SK-N-SH (cell line): ENCODE measurements at regions not wholly inside any gene's neighbourhood (a gene's known extent, or its start where the extent isn't known, plus 50 kb on each side); places are given as distances from the start of the nearest gene placed in this dataset.

Source experiments
- CTCF ChIA-PET: fragments of 300-600, 350-600 bp; formaldehyde crosslinking; extraction: SDS; loops from one replicate; lab custom pipeline; 2021; lab: Yijun Ruan, JAX
- POLR2A ChIA-PET: fragments of 350-600 bp; sonication (Branson Sonifier 250); formaldehyde crosslinking; extraction: SDS; loops from one replicate; lab custom pipeline; 2020; ENCODE audit warnings: antibody characterized with exemption, inconsistent platforms; lab: Yijun Ruan, JAX
- DNase-seq: peaks from one replicate; pipeline ENCODE4 v3.0.0; 2012
- H2AFZ ChIP-seq: fragments of 200-600 bp; sonication (generic); 2 replicates; pipeline ENCODE4 v1.8.1; 2016; ENCODE audit warnings: antibody characterized with exemption, mild to moderate bottlenecking, low read depth
- H3F3A ChIP-seq: fragments of 200-600 bp; sonication (generic); replicated peaks from 2 replicates; pipeline ENCODE3; 2016; ENCODE audit warnings: antibody characterized with exemption, mild to moderate bottlenecking; ENCODE audit not compliant: insufficient read depth
- H3K27ac ChIP-seq, 2 experiments: fragments of 200-500 bp in 1 of 2; fragments of 200-600 bp in 1 of 2; sonication (Bioruptor generic) in 1 of 2; sonication (generic), shearing (Covaris generic) in 1 of 2; 2 replicates each; pipeline versions ENCODE4 v1.5.1 to v1.6.1; 2014 to 2016; ENCODE audit warnings: low read depth in 2 of 2, inconsistent platforms in 1 of 2, low read length in 1 of 2, mild to moderate bottlenecking in 1 of 2, mixed read lengths in 1 of 2
- H3K27me3 ChIP-seq: fragments of 200-600 bp; sonication (generic), shearing (Covaris generic); 2 replicates; pipeline ENCODE4 v1.6.1; 2016; ENCODE audit warnings: mixed run types; ENCODE audit not compliant: insufficient read depth
- H3K36me3 ChIP-seq, 2 experiments: fragments of 200-500 bp in 1 of 2; fragments of 200-600 bp in 1 of 2; sonication (Bioruptor generic) in 1 of 2; sonication (generic) in 1 of 2; replicated peaks in 1 of 2; 2 replicates each; pipeline versions ENCODE3 to v1.5.1; 2014 to 2016; ENCODE audit warnings: low read length in 1 of 2, mild to moderate bottlenecking in 1 of 2; ENCODE audit not compliant: insufficient read depth in 2 of 2, control insufficient read depth in 1 of 2
- H3K4me1 ChIP-seq, 2 experiments: fragments of 200-500 bp in 1 of 2; fragments of 200-600 bp in 1 of 2; sonication (Bioruptor generic) in 1 of 2; sonication (generic), shearing (Covaris generic) in 1 of 2; 2 replicates each; pipeline versions ENCODE4 v1.5.1 to v1.6.1; 2014 to 2016; ENCODE audit warnings: low read depth in 1 of 2, low read length in 1 of 2, mixed run types in 1 of 2; ENCODE audit not compliant: insufficient read depth in 2 of 2, control insufficient read depth in 1 of 2
- H3K4me2 ChIP-seq: fragments of 200-600 bp; sonication (generic), shearing (Covaris generic); 2 replicates; pipeline ENCODE4 v1.6.1; 2017; ENCODE audit warnings: mixed run types
- H3K4me3 ChIP-seq, 2 experiments: fragments of 200-500 bp in 1 of 2; fragments of 200-600 bp in 1 of 2; sonication (Bioruptor generic) in 1 of 2; sonication (generic), shearing (Covaris generic) in 1 of 2; 2 replicates each; pipeline versions ENCODE4 v1.5.1 to v1.8.1; 2014 to 2016; ENCODE audit warnings: low read depth in 2 of 2, inconsistent platforms in 1 of 2, low read length in 1 of 2, mild to moderate bottlenecking in 1 of 2, mixed read lengths in 1 of 2, moderate library complexity in 1 of 2
- H3K79me2 ChIP-seq: fragments of 200-600 bp; sonication (generic); 2 replicates; pipeline ENCODE4 v1.8.1; 2017; ENCODE audit warnings: mild to moderate bottlenecking; ENCODE audit not compliant: insufficient read depth
- H3K9ac ChIP-seq: fragments of 200-600 bp; sonication (generic); 2 replicates; pipeline ENCODE4 v1.6.1; 2017; ENCODE audit warnings: mixed run types
- H3K9me2 ChIP-seq: fragments of 200-600 bp; sonication (generic); 2 replicates; pipeline ENCODE4 v1.6.1; 2017; ENCODE audit warnings: mixed run types
- H3K9me3 ChIP-seq: fragments of 200-600 bp; sonication (generic); 2 replicates; pipeline ENCODE4 v1.6.1; 2017; ENCODE audit warnings: mixed run types, mild to moderate bottlenecking, moderate library complexity
- H4K20me1 ChIP-seq: fragments of 200-600 bp; sonication (generic); 2 replicates; pipeline ENCODE4 v1.6.1; 2017; ENCODE audit warnings: mild to moderate bottlenecking, mixed run types; ENCODE audit not compliant: insufficient read depth
- CHD2 ChIP-seq: fragments of 150-350 bp; IDR thresholded peaks from 2 replicates; pipeline ENCODE4 v1.6.1; 2018; ENCODE audit warnings: low read length; ENCODE audit not compliant: partially characterized antibody
- EP300 ChIP-seq, 2 experiments: IDR thresholded peaks; 2 replicates each; pipeline versions ENCODE4 v1.4.0 to v1.6.1; 2012; ENCODE audit warnings: borderline replicate concordance in 1 of 2, low read depth in 1 of 2, low read length in 1 of 2
- FOSL2 ChIP-seq: IDR thresholded peaks from 2 replicates; pipeline ENCODE4 v1.4.0; 2012; ENCODE audit warnings: low read depth, mild to moderate bottlenecking, moderate library complexity, borderline replicate concordance
- FOXM1 ChIP-seq: IDR thresholded peaks from 2 replicates; pipeline ENCODE4 v1.4.0; 2012; ENCODE audit warnings: low read depth, mild to moderate bottlenecking
- GABPA ChIP-seq: IDR thresholded peaks from 2 replicates; pipeline ENCODE4 v1.4.0; 2012; ENCODE audit warnings: low read depth, mild to moderate bottlenecking
- IRF3 ChIP-seq: fragments of 150-350 bp; IDR thresholded peaks from 2 replicates; pipeline ENCODE4 v1.6.1; 2016; ENCODE audit warnings: mild to moderate bottlenecking, low read depth, low read length
- MEF2A ChIP-seq: IDR thresholded peaks from 2 replicates; pipeline ENCODE4 v1.4.0; 2012; ENCODE audit warnings: low read depth, borderline replicate concordance
- MXI1 ChIP-seq: IDR thresholded peaks from 2 replicates; pipeline ENCODE4 v1.6.1; 2012; ENCODE audit warnings: mild to moderate bottlenecking, low read depth, low read length, improper control_type of control experiment
- NFIC ChIP-seq: IDR thresholded peaks from 2 replicates; pipeline ENCODE4 v1.4.0; 2012; ENCODE audit warnings: borderline replicate concordance
- NRF1 ChIP-seq: IDR thresholded peaks from 2 replicates; pipeline ENCODE4 v1.6.1; 2012; ENCODE audit warnings: low read depth, mild to moderate bottlenecking, low read length
- POLR2AphosphoS5 ChIP-seq: IDR thresholded peaks from 2 replicates; pipeline ENCODE4 v1.6.1; 2012; ENCODE audit warnings: low read depth, low read length
- RFX5 ChIP-seq: IDR thresholded peaks from 2 replicates; pipeline ENCODE4 v1.6.1; 2012; ENCODE audit warnings: mild to moderate bottlenecking, improper control_type of control experiment, low read length
- RXRA ChIP-seq: IDR thresholded peaks from 2 replicates; pipeline ENCODE4 v1.4.0; 2012; ENCODE audit warnings: low read depth, mild to moderate bottlenecking, borderline replicate concordance
- SIN3A ChIP-seq: IDR thresholded peaks from 2 replicates; pipeline ENCODE4 v1.6.1; 2012; ENCODE audit warnings: low read depth, mild to moderate bottlenecking, low read length, moderate library complexity, borderline replicate concordance
- TAF1 ChIP-seq: IDR thresholded peaks from 2 replicates; pipeline ENCODE4 v1.6.1; 2012; ENCODE audit warnings: low read depth, mild to moderate bottlenecking, low read length, moderate library complexity, borderline replicate concordance
- TEAD4 ChIP-seq: IDR thresholded peaks from 2 replicates; pipeline ENCODE4 v1.4.0; 2012; ENCODE audit warnings: mild to moderate bottlenecking, borderline replicate concordance; ENCODE audit not compliant: insufficient read depth
- USF1 ChIP-seq: IDR thresholded peaks from 2 replicates; pipeline ENCODE4 v1.4.0; 2012; ENCODE audit warnings: low read depth, borderline replicate concordance
- ZBTB33 ChIP-seq: IDR thresholded peaks from 2 replicates; pipeline ENCODE4 v1.4.0; 2012; ENCODE audit warnings: low read depth, borderline replicate concordance
- WGBS: methylation state at CpG from one replicate; pipeline ENCODE4 v1.1.6; 2017; ENCODE audit warnings: low lambda C conversion rate; 5-methylcytosine and 5-hydroxymethylcytosine counted together

- Histone ChIP-seq H3K27ac (no peak overlapping the region), H2AFZ (no peak overlapping the region)
- no peak for DNase-seq
Measured at GRCh38 chr21:39103689-39104088, 79.6 kb downstream of the PSMG1 start.

More at GRCh38 chr21:39103689-39104088, 79.6 kb downstream of the PSMG1 start:
- Histone ChIP-seq H3K27me3 (no peaks in the 10 kb centered on the region; the same call in 1 of the 2 replicates), H3K9me2 (no peaks in the 10 kb centered on the region), H4K20me1 (no peaks in the 10 kb centered on the region), H3K36me3 (no peaks in the 10 kb centered on the region), H3K4me1 (peaks cover 0 to 1% of the 10 kb centered on the region in 2 experiments; a peak in 1 of 4 replicates), H3F3A (no peaks in the 10 kb centered on the region), H3K4me2 (no peak overlapping the region), H3K4me3 (no peak overlapping the region), H3K9ac (no peak overlapping the region), H3K9me3 (no peaks in the 10 kb centered on the region), H3K79me2 (no peaks in the 10 kb centered on the region)
- POLR2A ChIA-PET = no interaction called here
- CTCF ChIA-PET = interaction anchor here (1.7 to 2.0 kb wide), 2 partner anchors 22 to 34 kb away, joined by 4 to 7 read pairs; no protein-coding TSS in a partner anchor
- 43% methylated on average over 4 of the region's 4 CpGs for WGBS
- TF ChIP-seq NRF1 = no peak
- no peak for TF ChIP-seq MEF2A
- no peak for TF ChIP-seq SIN3A
- no peak for TF ChIP-seq USF1
- TF ChIP-seq FOXM1 = no peak
- TF ChIP-seq ZBTB33 = no peak
- TF ChIP-seq TAF1 = no peak
- TF ChIP-seq FOSL2 = no peak
- no peak for TF ChIP-seq MXI1
- TF ChIP-seq TEAD4 = no peak
- TF ChIP-seq POLR2AphosphoS5 = no peak
- TF ChIP-seq RFX5 = no peak
- no peak for TF ChIP-seq IRF3
- TF ChIP-seq RXRA = no peak
- no peak for TF ChIP-seq CHD2
- no peak for TF ChIP-seq EP300 (IDR thresholded peaks at IDR 0.05; ENCODE audit: borderline replicate concordance in 1 of 2, low read depth in 1 of 2, low read length in 1 of 2)
- TF ChIP-seq GABPA = no peak
- TF ChIP-seq NFIC = no peak
